Heart right ventricle (tissue), 16 donors: ENCODE measurements at regions not wholly inside any gene's neighbourhood (a gene's known extent, or its start where the extent isn't known, plus 50 kb on each side); places are given as distances from the start of the nearest gene placed in this dataset.
"Not testable (repeated sequence)": the region's sequence is repeated elsewhere in the genome, so short reads cannot be mapped to it uniquely, and the experiment has no call there.

ENCODE experiments used
- ATAC-seq, 8 donors: fragments of 200-7000 bp; cut with Tn5 transposase; one replicate each; pipeline ENCODE4 v1.9.1; 2020; ENCODE audit warnings: mild to moderate bottlenecking in 8 of 8, moderate library complexity in 8 of 8, moderate number of reproducible peaks in 1 of 8
- DNase-seq, 2 donors: peaks; one replicate each; pipeline ENCODE4 v3.0.0-alpha.2; 2020
- H3K27ac ChIP-seq, 10 donors: fragments of 200-600 bp; sonication (generic) in 2 of 10; one replicate each; pipeline versions ENCODE4 v1.5.0 to v1.8.0; 2020 to 2022; ENCODE audit warnings: mild to moderate bottlenecking in 3 of 10
- H3K27me3 ChIP-seq, 7 donors: fragments of 200-600 bp; one replicate each; pipeline ENCODE4 v1.8.0; 2021 to 2022; ENCODE audit warnings: mild to moderate bottlenecking in 2 of 7
- H3K36me3 ChIP-seq, 9 donors: fragments of 200-600 bp; sonication (generic) in 1 of 9; one replicate each; pipeline versions ENCODE4 v1.5.0 to v1.8.0; 2020 to 2022; ENCODE audit warnings: mild to moderate bottlenecking in 2 of 9
- H3K4me1 ChIP-seq, 9 donors: fragments of 200-600 bp; sonication (generic) in 1 of 9; one replicate each; pipeline versions ENCODE4 v1.5.0 to v1.8.0; 2020 to 2022; ENCODE audit warnings: mild to moderate bottlenecking in 4 of 9
- H3K4me3 ChIP-seq, 10 donors: fragments of 200-600 bp; sonication (generic) in 2 of 10; one replicate each; pipeline versions ENCODE4 v1.5.0 to v1.8.0; 2020 to 2022; ENCODE audit warnings: mild to moderate bottlenecking in 7 of 10, moderate library complexity in 2 of 10
- H3K9me3 ChIP-seq, 11 donors: fragments of 200-600 bp in 10 of 11; sonication (generic) in 2 of 11; one replicate each; pipeline versions ENCODE4 v1.5.0 to v1.8.0; 2013 to 2022; ENCODE audit warnings: mild to moderate bottlenecking in 2 of 11, control low read depth in 1 of 11, moderate library complexity in 1 of 11
- WGBS, 2 donors: extraction: QIAGEN DNeasy Blood & Tissue Kit; methylation state at CpG; one replicate each; pipeline ENCODE4 v1.1.7; 2013; ENCODE audit warnings: inconsistent platforms in 1 of 2; 5-methylcytosine and 5-hydroxymethylcytosine counted together
- intact Hi-C, 10 donors: fragments of 100-400 bp; cut with DNase I; formaldehyde crosslinking; loops; one replicate each; pipeline versions ENCODE4 v1.11.1 to v1.14.2; 2022
- donor health status: Arrhythmogenic right ventricular cardiomyopathy.
- donor health status: ischemic (EF 13 %, LVEDD 7.1; RV severe dilation, severe dysfunction).
- donor health status: healthy with polysubstance abuse.
- donor health status: DM: no; HTN: yes; CAD: no.
- donor health status: DM: no; HTN: no; CAD: no.
- donor health status: ischemic (EF 25% LVEDD 6.9; RV normal size, moderate dysfunction).
- donor health status: ischemic (EF 25% LVEDD 5.7; RV mildly dilated, moderate dysfunction).
- donor health status: healthy.
- donor health status: DM: yes; HTN: yes; CAD: no.
- donor health status: Ischemic cardiomyopathy.
- donor health status: ischemic (EF 35%, LVEDD 5.7; RV mildly dilated, moderate dysfunction).
- donor health status: nonischemic (EF 11% LVEDD 7.7; RV severe dilation, severe dysfunction).
- donor health status: DM: yes; HTN: yes; CAD: no.
- donor health status: PGD.
- donor health status: ischemic (EF 29% LVEDD 5.4; RV normal size, mild dysfunction).
- donor health status: nonischemic (EF 23%, LVEDD 6.1; RV moderate dilation, normal function).

GRCh38 chr9:41367301-41367700 is 178.2 kb upstream of the ZNG1F start:
- not testable (repeated sequence) for DNase-seq

GRCh38 chr9:41361790-41362189 is 172.7 kb upstream of the ZNG1F start:
- H3K36me3 ChIP-seq, intact Hi-C loops: not testable (repeated sequence)

More at GRCh38 chr9:41367301-41367700, 178.2 kb upstream of the ZNG1F start:
- H3K27ac ChIP-seq, H3K27me3 ChIP-seq, ATAC-seq, H3K36me3 ChIP-seq, H3K4me3 ChIP-seq, H3K9me3 ChIP-seq, intact Hi-C loops, H3K4me1 ChIP-seq: not testable (repeated sequence)
- 42 to 43% methylated on average over 2 of the region's 3 CpGs for WGBS, 2 donors

DNA sequence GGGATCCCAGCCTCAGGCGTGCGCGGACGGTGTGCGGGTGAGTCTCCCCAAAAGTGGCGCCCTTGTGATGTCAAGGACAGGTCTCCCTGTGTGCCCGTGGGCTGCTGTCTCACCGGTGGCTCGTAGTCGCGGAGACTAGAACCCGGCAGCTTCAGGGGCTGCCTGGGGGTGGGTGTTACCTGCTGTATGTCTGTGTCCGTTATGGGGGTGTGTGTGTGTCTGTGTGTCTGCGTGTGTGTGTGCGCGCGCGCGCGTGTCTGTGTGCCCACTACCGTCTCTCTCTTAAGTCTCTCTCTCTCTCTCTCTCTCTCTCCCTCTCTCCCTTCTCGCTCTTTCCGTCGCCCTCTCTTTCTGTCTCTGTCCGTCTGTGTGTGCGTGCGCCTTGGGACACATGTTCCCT is 170.0 kb upstream of the ZNG1F start:
- WGBS, 2 donors, result 0% methylated on average over 6 to 13 of the region's 27 CpGs
- DNase-seq, result peak in 1 of 2 donors; percentile 27
- ATAC-seq, result peak in 3 of 8 donors; percentile 69 to 89 (median 85)
- intact Hi-C loops, H3K9me3 ChIP-seq, H3K36me3 ChIP-seq, H3K27me3 ChIP-seq, H3K4me1 ChIP-seq: not testable (repeated sequence)
- Histone ChIP-seq H3K4me3 (peak overlapping the region; percentile 25 to 80 (median 60)), H3K27ac (peak overlapping the region in 9 of 10 donors; percentile 60 to 85 (median 82))

More at GRCh38 chr9:41361790-41362189, 172.7 kb upstream of the ZNG1F start:
- ATAC-seq, DNase-seq, H3K27ac ChIP-seq, H3K4me3 ChIP-seq, H3K4me1 ChIP-seq, H3K9me3 ChIP-seq, H3K27me3 ChIP-seq: not testable (repeated sequence)
- WGBS, 2 donors, result no CpG with 5 or more reads among the region's 1 CpG

DNA sequence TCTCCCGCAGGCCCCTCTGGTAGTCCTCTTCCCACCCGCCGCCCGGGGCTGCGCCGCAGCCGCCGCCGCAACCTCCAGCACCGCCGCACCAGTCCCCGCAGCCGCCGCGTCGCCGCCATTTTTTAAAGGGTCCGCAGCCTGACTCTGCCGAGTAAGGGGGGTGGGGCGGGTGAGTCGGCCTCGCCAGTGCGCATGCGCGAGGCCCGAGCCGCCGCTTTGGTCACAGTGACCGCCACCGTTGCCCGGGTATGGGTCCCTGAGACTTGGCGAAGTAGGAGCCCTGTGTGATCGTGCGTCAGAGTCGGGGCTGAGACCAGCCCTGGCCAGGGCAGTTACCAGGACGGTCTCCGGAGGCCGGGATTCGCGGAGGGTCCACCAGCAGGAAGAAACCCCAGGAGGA is 169.6 kb upstream of the ZNG1F start:
- H3K4me1 ChIP-seq, intact Hi-C loops, H3K36me3 ChIP-seq, H3K9me3 ChIP-seq, H3K27me3 ChIP-seq, ATAC-seq: not testable (repeated sequence)
- 3% methylated on average over 20 of the region's 40 CpGs; no CpG with 5 or more reads in 1 of the 2 donors for WGBS, 2 donors
- peak; percentile 66 to 90 for DNase-seq
- peak overlapping the region; percentile 25 to 80 (median 60) for H3K4me3 ChIP-seq
- peak overlapping the region in 9 of 10 donors; percentile 60 to 85 (median 82) for H3K27ac ChIP-seq

- peak overlapping the region in 6 of 10 donors; percentile 61 to 85 (median 82) for H3K27ac ChIP-seq
- peak in 1 of 2 donors; percentile 14 for DNase-seq
- H3K9me3 ChIP-seq, H3K4me1 ChIP-seq, H3K36me3 ChIP-seq, H3K27me3 ChIP-seq, intact Hi-C loops, ATAC-seq: not testable (repeated sequence)
- 33% methylated on average over 15 of the region's 31 CpGs; no CpG with 5 or more reads in 1 of the 2 donors for WGBS, 2 donors
- H3K4me3 ChIP-seq, result peak overlapping the region in 9 of 10 donors; percentile 32 to 80 (median 57)
Measured at GRCh38 chr9:41357918-41358404, 168.8 kb upstream of the ZNG1F start.

DNA sequence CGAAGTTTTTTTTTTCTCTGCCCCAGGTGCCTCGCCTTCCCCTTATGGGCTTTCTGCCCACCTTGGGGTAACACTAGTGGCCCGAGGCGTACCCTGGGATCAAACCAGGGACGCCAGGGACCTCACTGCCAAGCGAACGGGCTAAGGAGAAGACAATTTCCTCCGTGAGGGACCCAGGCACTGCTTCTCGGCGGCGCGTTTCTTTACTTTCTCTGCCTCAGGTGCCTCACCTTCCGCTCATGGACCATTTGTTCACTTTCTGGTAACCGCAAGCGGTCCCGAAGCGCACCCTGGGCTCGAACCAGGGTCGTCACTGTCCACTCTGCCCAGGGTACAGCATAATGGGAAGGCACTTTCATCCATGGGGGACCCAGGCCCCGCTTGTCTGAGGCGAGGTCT is 168.2 kb upstream of the ZNG1F start:
- peak overlapping the region in 1 of 10 donors; percentile 34 for H3K4me3 ChIP-seq
- H3K9me3 ChIP-seq, ATAC-seq, H3K27ac ChIP-seq, H3K36me3 ChIP-seq, intact Hi-C loops, DNase-seq, H3K27me3 ChIP-seq, H3K4me1 ChIP-seq: not testable (repeated sequence)
- WGBS, 2 donors, result 88 to 90% methylated on average over 17 of the region's 21 CpGs

- H3K9me3 ChIP-seq, H3K36me3 ChIP-seq, ATAC-seq, H3K4me1 ChIP-seq, H3K27me3 ChIP-seq, intact Hi-C loops: not testable (repeated sequence)
- peak; percentile 29 to 86 for DNase-seq
- Histone ChIP-seq H3K27ac (peak overlapping the region in 1 of 10 donors; percentile 30), H3K4me3 (peak overlapping the region in 6 of 10 donors; percentile 14 to 46 (median 37))
- WGBS, 2 donors, result 2 to 5% methylated on average over 13 of the region's 42 CpGs
Measured at GRCh38 chr9:41356588-41357349, 167.7 kb upstream of the ZNG1F start.

DNA sequence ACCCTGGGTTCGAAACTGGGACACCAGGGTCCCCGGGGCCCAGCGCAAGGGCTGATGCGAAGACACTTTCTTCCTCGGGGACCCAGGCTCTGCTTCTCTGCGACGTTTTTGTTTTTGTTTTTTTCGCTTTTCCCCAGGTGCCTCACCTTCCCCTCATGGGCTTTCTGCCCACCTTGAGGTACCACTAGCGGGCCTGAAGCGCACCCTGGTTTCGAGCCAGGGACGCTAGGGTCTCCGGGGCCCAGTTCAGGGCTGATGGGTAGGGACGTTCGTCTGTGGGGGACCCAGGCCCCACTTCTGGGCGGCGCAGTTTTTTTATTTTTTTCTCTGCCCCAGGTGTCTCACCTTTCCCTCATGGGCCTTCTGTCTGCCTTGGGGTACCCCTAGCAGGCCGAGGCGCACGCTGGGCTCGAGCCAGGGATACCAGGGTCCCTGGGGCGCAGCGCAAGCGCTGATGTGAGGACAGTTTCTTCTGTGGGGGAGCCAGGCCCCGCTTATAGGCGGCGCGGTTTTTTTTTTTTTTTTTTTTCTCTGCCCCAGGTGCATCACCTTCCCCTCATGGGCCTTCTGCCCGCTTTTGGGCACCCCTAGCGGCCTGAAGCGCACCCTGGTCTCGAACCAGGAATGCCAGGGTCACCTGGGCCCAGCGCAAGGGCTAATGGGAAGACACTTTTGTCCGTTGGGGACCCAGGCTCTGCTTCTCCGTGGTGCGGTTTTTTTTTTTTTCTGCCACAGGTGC is 166.8 kb upstream of the ZNG1F start:
- H3K27ac ChIP-seq, H3K27me3 ChIP-seq, H3K36me3 ChIP-seq, H3K4me1 ChIP-seq, DNase-seq, intact Hi-C loops, ATAC-seq, H3K9me3 ChIP-seq: not testable (repeated sequence)
- WGBS, 2 donors, result 18 to 40% methylated on average over 2 to 6 of the region's 36 CpGs
- H3K4me3 ChIP-seq, result peak overlapping the region in 3 of 10 donors; percentile 40 to 47 (median 42)

DNA sequence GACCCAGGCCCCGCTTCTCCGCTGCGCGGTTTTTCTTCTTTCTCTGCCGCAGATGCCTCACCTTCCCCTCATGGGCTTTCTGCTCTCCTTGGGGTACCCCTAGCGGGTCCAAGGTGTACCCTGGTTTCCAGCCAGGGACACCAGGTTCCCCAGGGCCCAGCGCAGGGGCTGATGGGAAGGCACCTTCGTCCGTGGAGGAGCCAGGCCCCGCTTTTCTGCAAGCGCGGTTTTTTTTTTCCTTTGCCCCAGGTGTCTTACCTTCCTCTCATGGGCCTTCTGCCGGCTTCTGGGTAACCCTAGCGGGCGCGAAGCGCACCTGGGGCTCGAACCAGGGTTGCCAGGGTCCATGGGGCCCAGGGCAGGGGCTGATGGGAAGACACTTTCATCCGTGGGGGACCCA is 165.9 kb upstream of the ZNG1F start:
- 0 to 57% methylated on average over 2 to 5 of the region's 19 CpGs for WGBS, 2 donors
- intact Hi-C loops, DNase-seq, H3K9me3 ChIP-seq, H3K27ac ChIP-seq, H3K27me3 ChIP-seq, H3K4me1 ChIP-seq, ATAC-seq, H3K36me3 ChIP-seq: not testable (repeated sequence)
- H3K4me3 ChIP-seq, result peak overlapping the region in 7 of 10 donors; percentile 17 to 47 (median 26)

- H3K27ac ChIP-seq, DNase-seq, intact Hi-C loops, H3K4me1 ChIP-seq, ATAC-seq, H3K36me3 ChIP-seq, H3K9me3 ChIP-seq, H3K27me3 ChIP-seq: not testable (repeated sequence)
- 14 to 28% methylated on average over 21 to 24 of the region's 47 CpGs for WGBS, 2 donors
- peak overlapping the region in 7 of 10 donors; percentile 3 to 47 (median 30) for H3K4me3 ChIP-seq
Measured at GRCh38 chr9:41354060-41354934, 165.2 kb upstream of the ZNG1F start.
